ENCODE measurements at regions not wholly inside any gene's neighbourhood (a gene's known extent, or its start where the extent isn't known, plus 50 kb on each side); places are given as distances from the start of the nearest gene placed in this dataset.
"Not testable (repeated sequence)": the region's sequence is repeated elsewhere in the genome, so short reads cannot be mapped to it uniquely, and the experiment has no call there.

DNA sequence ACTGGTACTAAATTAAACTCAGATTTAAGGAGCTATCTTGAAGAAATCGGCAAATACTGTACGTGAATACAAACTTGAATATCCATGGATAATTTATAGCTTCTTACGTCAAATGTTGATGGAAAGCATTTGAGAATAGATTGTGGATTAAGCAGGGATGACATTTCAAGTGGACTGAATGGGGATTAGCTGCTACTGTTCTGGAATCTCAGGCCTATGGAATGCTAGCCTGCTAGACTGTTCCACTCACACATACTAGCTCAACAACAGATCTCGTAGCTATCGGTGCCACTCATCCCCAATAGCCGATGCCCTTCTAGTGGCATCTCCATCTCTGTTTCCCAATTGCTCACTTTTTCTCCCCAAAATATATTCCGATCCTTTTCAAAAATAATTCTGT lies 62.0 kb upstream of the USP25 start:
- ATAC-seq (no peak), DNase-seq (no peak)
- no peaks in the 10 kb centered on the region for H3K4me1 ChIP-seq
- TF ChIP-seq CTCF (IDR thresholded peaks at IDR 0.05), result no peak
- no peaks in the 10 kb centered on the region for H3K9me3 ChIP-seq
- H3K27ac ChIP-seq, result no peak overlapping the region
- no peaks in the 10 kb centered on the region for H3K36me3 ChIP-seq
- H3K4me3 ChIP-seq, result no peak overlapping the region
- intact Hi-C loops (cut with DNase I), result no loop called here
- no peaks in the 10 kb centered on the region for H3K27me3 ChIP-seq (ENCODE audit: low read depth)

GRCh38 chr21:15669247-15669646 lies 60.5 kb upstream of the USP25 start:
- H3K4me3 ChIP-seq, result no peak overlapping the region
- H3K4me1 ChIP-seq, result no peaks in the 10 kb centered on the region
- intact Hi-C loops (cut with DNase I), result no loop called here
- no peak for ATAC-seq
- TF ChIP-seq CTCF (IDR thresholded peaks at IDR 0.05), result no peak
- DNase-seq, result no peak
- H3K36me3 ChIP-seq, result no peaks in the 10 kb centered on the region
- H3K27ac ChIP-seq, result no peak overlapping the region
- no peaks in the 10 kb centered on the region for H3K9me3 ChIP-seq
- H3K27me3 ChIP-seq (ENCODE audit: low read depth), result no peaks in the 10 kb centered on the region

DNA sequence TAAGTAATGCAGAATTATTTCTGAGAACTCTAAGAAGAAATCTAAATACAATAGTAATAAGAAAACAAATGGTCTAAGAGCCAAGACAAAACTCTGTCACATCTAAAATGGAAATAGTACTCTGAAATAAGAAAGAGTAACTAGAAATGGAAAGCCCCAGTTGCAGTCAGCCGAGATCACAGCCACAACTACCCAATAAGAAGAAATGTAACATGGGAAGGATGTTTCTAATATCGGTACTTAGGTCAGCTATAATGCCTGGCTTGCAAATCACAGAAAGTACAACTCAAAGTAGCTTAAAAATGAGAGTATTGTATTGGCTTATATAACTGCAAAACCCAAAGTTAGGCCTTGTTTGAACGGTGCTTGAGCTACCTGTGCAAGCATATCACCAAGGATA lies 58.6 kb upstream of the USP25 start:
- no peaks in the 10 kb centered on the region for H3K4me1 ChIP-seq
- no peak overlapping the region for H3K4me3 ChIP-seq
- ATAC-seq, result peak in 1 of 2 donors; percentile 40
- H3K27me3 ChIP-seq (ENCODE audit: low read depth), result no peaks in the 10 kb centered on the region
- TF ChIP-seq CTCF (IDR thresholded peaks at IDR 0.05), result no peak
- H3K36me3 ChIP-seq, result no peaks in the 10 kb centered on the region
- no peak overlapping the region for H3K27ac ChIP-seq
- intact Hi-C loops (cut with DNase I), result no loop called here
- no peaks in the 10 kb centered on the region for H3K9me3 ChIP-seq
- no peak for DNase-seq

- H3K36me3 ChIP-seq; DNase-seq; intact Hi-C loops (cut with DNase I); H3K4me3 ChIP-seq; H3K9me3 ChIP-seq; ATAC-seq; H3K27me3 ChIP-seq (ENCODE audit: low read depth); H3K27ac ChIP-seq; H3K4me1 ChIP-seq: not testable (repeated sequence)
Observed at GRCh38 chr21:15672578-15672977, 57.2 kb upstream of the USP25 start.

GRCh38 chr21:15676935-15677334 lies 52.8 kb upstream of the USP25 start:
- Histone ChIP-seq H3K36me3 (no peaks in the 10 kb centered on the region), H3K4me1 (no peaks in the 10 kb centered on the region), H3K9me3 (no peaks in the 10 kb centered on the region), H3K27me3 (ENCODE audit: low read depth) (no peaks in the 10 kb centered on the region), H3K27ac (no peak overlapping the region), H3K4me3 (no peak overlapping the region)
- TF ChIP-seq CTCF (IDR thresholded peaks at IDR 0.05), result no peak
- DNase-seq (no peak), ATAC-seq (no peak)
- intact Hi-C loops (cut with DNase I), result no loop called here

- Histone ChIP-seq H3K27ac (no peak overlapping the region), H3K4me3 (no peak overlapping the region), H3K27me3 (ENCODE audit: low read depth) (no peaks in the 10 kb centered on the region), H3K4me1 (no peaks in the 10 kb centered on the region), H3K9me3 (no peaks in the 10 kb centered on the region), H3K36me3 (no peaks in the 10 kb centered on the region)
- no peak for DNase-seq
- intact Hi-C loops (cut with DNase I), result no loop called here
- TF ChIP-seq CTCF (IDR thresholded peaks at IDR 0.05), result no peak
- no peak for ATAC-seq
Observed at GRCh38 chr21:15679630-15680029, 50.2 kb upstream of the USP25 start.
